GM12891 (cell line): ENCODE measurements at regions not wholly inside any gene's neighbourhood (a gene's known extent, or its start where the extent isn't known, plus 50 kb on each side); places are given as distances from the start of the nearest gene placed in this dataset.

Experiments
- POLR2A ChIP-seq: IDR thresholded peaks from 2 replicates; pipeline ENCODE4 v1.6.1; 2011; ENCODE audit warnings: low read depth, low read length, control low read depth
- TAF1 ChIP-seq: IDR thresholded peaks from 2 replicates; pipeline ENCODE4 v1.6.1; 2011; ENCODE audit warnings: low read depth, low read length, control low read depth

- TF ChIP-seq POLR2A (no peak), TAF1 (no peak)
Measured at GRCh38 chr6:90454836-90455427, 131.9 kb downstream of the MAP3K7 start.
